Calu3 (cell line): ENCODE measurements at regions not wholly inside any gene's neighbourhood (a gene's known extent, or its start where the extent isn't known, plus 50 kb on each side); places are given as distances from the start of the nearest gene placed in this dataset.

Experiments
- BruUV-seq: library from RNA; stranded (reverse); fragments of 400-500 nt; replicated peaks from 2 replicates; lab custom pipeline; 2021; lab: Mats Ljungman, UMichigan
- CTCF ChIA-PET: fragments of 300-600 bp; sonication (Branson Sonifier 250); formaldehyde crosslinking; loops from one replicate; lab custom pipeline; 2022; ENCODE audit warnings: antibody characterized with exemption; lab: Charles Lee
- DNase-seq: peaks from one replicate; pipeline ENCODE4 v3.0.0; 2022
- H3K27ac Mint-ChIP-seq: one replicate; pipeline ENCODE4 v1.8.0; 2022; ENCODE audit warnings: mixed read lengths; ENCODE audit not compliant: unreplicated experiment
- H3K27me3 Mint-ChIP-seq: one replicate; pipeline ENCODE4 v1.8.0; 2022; ENCODE audit warnings: mixed read lengths; ENCODE audit not compliant: unreplicated experiment
- H3K36me3 Mint-ChIP-seq: one replicate; pipeline ENCODE4 v1.8.0; 2022; ENCODE audit warnings: mild to moderate bottlenecking, moderate library complexity, mixed read lengths; ENCODE audit not compliant: insufficient read depth, unreplicated experiment
- H3K4me1 Mint-ChIP-seq: one replicate; pipeline ENCODE4 v1.8.0; 2022; ENCODE audit warnings: mild to moderate bottlenecking, low read depth, mixed read lengths; ENCODE audit not compliant: unreplicated experiment
- H3K4me3 Mint-ChIP-seq: one replicate; pipeline ENCODE4 v1.8.0; 2022; ENCODE audit warnings: mild to moderate bottlenecking, low read depth, moderate library complexity, mixed read lengths; ENCODE audit not compliant: unreplicated experiment
- H3K9me3 Mint-ChIP-seq: one replicate; pipeline ENCODE4 v1.8.0; 2022; ENCODE audit warnings: low read depth, mixed read lengths; ENCODE audit not compliant: unreplicated experiment
- intact Hi-C: fragments of 100-400 bp; cut with micrococcal nuclease; formaldehyde crosslinking; loops from one replicate; pipeline ENCODE4 v1.10.0; 2022; ENCODE audit not compliant: unreplicated experiment
- TF ChIP-seq, protein P1 (sequence below): fragments of 200-600 bp; IDR thresholded peaks from one replicate; pipeline ENCODE4 v1.8.0; 2022; ENCODE audit warnings: antibody characterized with exemption; ENCODE audit not compliant: unreplicated experiment

DNA sequence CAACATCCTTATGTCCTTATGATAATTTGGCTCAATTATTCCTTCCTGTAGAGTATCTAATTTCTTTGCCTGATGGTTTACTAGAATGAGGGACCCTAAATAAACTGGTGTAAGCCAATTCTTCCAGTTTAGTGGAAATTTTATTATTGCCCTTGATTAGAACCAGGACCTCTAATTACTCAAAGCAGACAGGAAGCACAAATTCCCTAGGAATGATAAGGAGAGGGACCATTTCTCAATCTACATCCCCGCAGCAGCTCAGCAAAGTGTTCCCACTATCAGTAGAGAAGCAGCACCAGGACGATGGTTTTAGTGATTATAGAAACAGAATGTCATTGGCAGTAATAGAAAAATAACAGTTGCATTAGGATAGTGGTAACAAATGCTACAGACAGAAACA lies 97.1 kb downstream of the PLPPR4 start:
- Mint-ChIP-seq H3K27ac (no peak overlapping the region), H3K4me1 (no peaks in the 10 kb centered on the region), H3K9me3 (no peaks in the 10 kb centered on the region), H3K4me3 (no peak overlapping the region), H3K36me3 (no peaks in the 10 kb centered on the region), H3K27me3 (no peaks in the 10 kb centered on the region)
- no peak for DNase-seq
- no TSS peak for BruUV-seq
- TF ChIP-seq, protein P1, sequence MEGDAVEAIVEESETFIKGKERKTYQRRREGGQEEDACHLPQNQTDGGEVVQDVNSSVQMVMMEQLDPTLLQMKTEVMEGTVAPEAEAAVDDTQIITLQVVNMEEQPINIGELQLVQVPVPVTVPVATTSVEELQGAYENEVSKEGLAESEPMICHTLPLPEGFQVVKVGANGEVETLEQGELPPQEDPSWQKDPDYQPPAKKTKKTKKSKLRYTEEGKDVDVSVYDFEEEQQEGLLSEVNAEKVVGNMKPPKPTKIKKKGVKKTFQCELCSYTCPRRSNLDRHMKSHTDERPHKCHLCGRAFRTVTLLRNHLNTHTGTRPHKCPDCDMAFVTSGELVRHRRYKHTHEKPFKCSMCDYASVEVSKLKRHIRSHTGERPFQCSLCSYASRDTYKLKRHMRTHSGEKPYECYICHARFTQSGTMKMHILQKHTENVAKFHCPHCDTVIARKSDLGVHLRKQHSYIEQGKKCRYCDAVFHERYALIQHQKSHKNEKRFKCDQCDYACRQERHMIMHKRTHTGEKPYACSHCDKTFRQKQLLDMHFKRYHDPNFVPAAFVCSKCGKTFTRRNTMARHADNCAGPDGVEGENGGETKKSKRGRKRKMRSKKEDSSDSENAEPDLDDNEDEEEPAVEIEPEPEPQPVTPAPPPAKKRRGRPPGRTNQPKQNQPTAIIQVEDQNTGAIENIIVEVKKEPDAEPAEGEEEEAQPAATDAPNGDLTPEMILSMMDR = no peak
- intact Hi-C loops = no loop called here
- CTCF ChIA-PET = no interaction called here

DNA sequence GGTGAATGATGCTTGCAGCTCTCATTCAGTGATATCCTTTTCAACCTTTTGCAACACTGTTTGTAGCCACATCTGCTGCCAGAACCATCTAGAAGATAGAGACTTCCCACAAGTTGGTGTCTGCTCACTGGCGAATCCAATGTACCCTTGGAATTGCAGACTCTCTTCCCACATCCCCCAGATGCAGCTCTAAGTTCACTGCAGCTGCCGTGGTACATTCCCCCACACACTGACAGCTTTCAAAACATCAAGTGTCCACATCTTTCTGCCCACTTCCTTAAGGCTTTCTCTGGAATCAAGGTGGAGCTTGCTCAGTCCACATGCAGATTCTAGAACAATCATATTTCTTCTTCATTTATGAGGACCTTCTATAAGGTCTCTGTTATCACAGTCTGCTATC lies 99.2 kb downstream of the PLPPR4 start:
- BruUV-seq = no TSS peak
- Mint-ChIP-seq H3K36me3 (no peaks in the 10 kb centered on the region), H3K9me3 (no peaks in the 10 kb centered on the region), H3K4me3 (no peak overlapping the region), H3K27me3 (no peaks in the 10 kb centered on the region), H3K27ac (no peak overlapping the region), H3K4me1 (no peaks in the 10 kb centered on the region)
- TF ChIP-seq, protein P1 = no peak
- CTCF ChIA-PET = interaction anchor here (0.6 kb wide), 1 partner anchor 52 kb away, joined by 3 read pairs; no protein-coding TSS in a partner anchor
- no peak for DNase-seq
- intact Hi-C loops = no loop called here

DNA sequence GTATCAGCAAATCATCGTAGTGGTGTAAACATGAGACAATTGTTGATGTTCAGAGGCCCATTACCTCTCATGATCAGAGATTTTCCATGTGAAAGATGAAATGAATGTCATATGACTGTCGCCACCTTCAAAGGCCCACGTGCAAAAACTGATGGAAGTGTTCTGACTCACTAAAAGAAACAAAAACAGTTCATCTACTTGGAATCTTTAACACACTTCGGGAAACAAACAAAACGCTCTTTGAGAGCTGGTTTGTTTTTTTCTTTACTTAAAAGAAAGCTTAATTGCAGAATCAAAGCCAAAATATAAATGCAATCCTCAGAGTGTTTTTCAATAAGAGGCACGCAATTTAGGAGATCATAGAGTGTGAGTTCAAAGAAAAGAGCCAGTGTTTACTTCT lies 100.8 kb downstream of the PLPPR4 start:
- Mint-ChIP-seq H3K4me1 (no peaks in the 10 kb centered on the region), H3K27ac (no peak overlapping the region), H3K4me3 (no peak overlapping the region), H3K9me3 (no peaks in the 10 kb centered on the region), H3K27me3 (no peaks in the 10 kb centered on the region), H3K36me3 (no peaks in the 10 kb centered on the region)
- BruUV-seq = no TSS peak
- TF ChIP-seq, protein P1 = no peak
- intact Hi-C loops = no loop called here
- DNase-seq = no peak
- CTCF ChIA-PET = no interaction called here

DNA sequence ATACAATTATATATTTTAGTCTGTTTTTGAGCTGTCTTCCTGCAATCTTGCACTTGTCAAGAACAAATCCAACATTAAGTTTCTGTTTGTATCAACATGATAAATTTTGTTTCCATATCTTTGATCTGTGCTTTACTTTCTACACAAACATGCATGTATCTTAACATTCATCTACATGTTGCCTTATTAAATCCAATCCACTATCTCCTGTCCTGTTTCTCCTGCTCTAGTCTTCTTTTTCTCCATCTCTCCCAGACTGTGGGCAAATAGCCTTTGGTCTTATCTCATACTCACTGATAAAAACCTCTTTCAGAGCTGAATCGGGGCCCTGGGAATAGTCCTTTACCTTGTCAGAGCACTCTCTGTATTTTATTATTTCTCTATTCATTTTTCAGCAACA lies 101.3 kb downstream of the PLPPR4 start:
- Mint-ChIP-seq H3K4me1 (no peaks in the 10 kb centered on the region), H3K36me3 (no peaks in the 10 kb centered on the region), H3K27me3 (no peaks in the 10 kb centered on the region), H3K4me3 (no peak overlapping the region), H3K9me3 (no peaks in the 10 kb centered on the region), H3K27ac (no peak overlapping the region)
- TF ChIP-seq, protein P1 = no peak
- no peak for DNase-seq
- CTCF ChIA-PET = no interaction called here
- BruUV-seq = no TSS peak
- intact Hi-C loops = no loop called here
